ENCODE measurements at regions not wholly inside any gene's neighbourhood (a gene's known extent, or its start where the extent isn't known, plus 50 kb on each side); places are given as distances from the start of the nearest gene placed in this dataset.

- ChIA-PET CTCF (ENCODE audit: low intra/inter-chr PET ratio) (no interaction called here), POLR2A (no interaction called here)
- Histone ChIP-seq H3K9me1 (ENCODE audit: control insufficient read depth, insufficient read depth, low read length) (no peaks in the 10 kb centered on the region), H3K9me3 (replicated peaks; ENCODE audit: control insufficient read depth, insufficient read depth, low read depth, low read length) (peaks cover 2% of the 10 kb centered on the region; the same call in 1 of the 2 replicates), H3K4me2 (ENCODE audit: insufficient read depth, low read length) (no peak overlapping the region), H4K20me1 (replicated peaks; ENCODE audit: control insufficient read depth, insufficient read depth, low read length) (no peaks in the 10 kb centered on the region), H3K4me3 (no peak overlapping the region), H3K27ac (ENCODE audit: extremely low read depth, low read depth, low read length) (no peak overlapping the region), H3K36me3 (ENCODE audit: control insufficient read depth, insufficient read depth, low read length) (no peaks in the 10 kb centered on the region), H3K27me3 (ENCODE audit: control insufficient read depth in 2 of 2, insufficient read depth in 2 of 2, low read length in 2 of 2) (no peaks in the 10 kb centered on the region), H3K79me2 (ENCODE audit: control insufficient read depth, insufficient read depth, low read length) (no peaks in the 10 kb centered on the region), H2AFZ (ENCODE audit: low read depth, low read length) (no peak overlapping the region), H3K4me1 (replicated peaks in 1 of 2; ENCODE audit: control insufficient read depth in 2 of 2, insufficient read depth in 2 of 2, low read length in 2 of 2) (no peaks in the 10 kb centered on the region), H3K9ac (ENCODE audit: insufficient read depth in 1 of 2, low read depth in 2 of 2, low read length in 2 of 2) (no peak overlapping the region)
- BruUV-seq (replicated peaks): no TSS peak
- no peak for FAIRE-seq
- WGBS (ENCODE audit: insufficient coverage, low coverage, missing lambda C conversion rate): under 1% methylated on average over 8 of the region's 8 CpGs
- in situ Hi-C loops (cut with MboI) (no loop called here), intact Hi-C loops (cut with micrococcal nuclease) (no loop called here)
- no peak for ATAC-seq
- no peak for DNase-seq (ENCODE audit: extremely low read depth in 1 of 4, low spot score in 3 of 4)
- no peak for TF ChIP-seq ZNF184 (CRISPR knock-in tag; IDR thresholded peaks at IDR 0.05)
- TF ChIP-seq HMGN3 (IDR thresholded peaks at IDR 0.05; ENCODE audit: borderline replicate concordance, extremely low read depth, insufficient read length, low read depth, low read length): no peak
- no peak for TF ChIP-seq NCOR1 (IDR thresholded peaks at IDR 0.05)
- TF ChIP-seq CBFA2T2 (conservative IDR thresholded peaks at IDR 0.05): no peak
Measured at GRCh38 chr1:193931356-193931755, 744.9 kb upstream of the B3GALT2 start.

GRCh38 chr1:193929374-193930033, 743.1 kb upstream of the B3GALT2 start:
- Histone ChIP-seq H3K9ac (ENCODE audit: insufficient read depth in 1 of 2, low read depth in 2 of 2, low read length in 2 of 2) (no peak overlapping the region), H3K4me2 (ENCODE audit: insufficient read depth, low read length) (no peak overlapping the region), H2AFZ (ENCODE audit: low read depth, low read length) (no peak overlapping the region), H3K4me3 (no peak overlapping the region), H4K20me1 (replicated peaks; ENCODE audit: control insufficient read depth, insufficient read depth, low read length) (no peaks in the 10 kb centered on the region), H3K27me3 (ENCODE audit: control insufficient read depth in 2 of 2, insufficient read depth in 2 of 2, low read length in 2 of 2) (no peaks in the 10 kb centered on the region), H3K27ac (ENCODE audit: extremely low read depth, low read depth, low read length) (no peak overlapping the region), H3K79me2 (ENCODE audit: control insufficient read depth, insufficient read depth, low read length) (no peaks in the 10 kb centered on the region), H3K9me1 (ENCODE audit: control insufficient read depth, insufficient read depth, low read length) (no peaks in the 10 kb centered on the region), H3K9me3 (replicated peaks; ENCODE audit: control insufficient read depth, insufficient read depth, low read depth, low read length) (no peaks in the 10 kb centered on the region), H3K4me1 (replicated peaks in 1 of 2; ENCODE audit: control insufficient read depth in 2 of 2, insufficient read depth in 2 of 2, low read length in 2 of 2) (no peaks in the 10 kb centered on the region), H3K36me3 (ENCODE audit: control insufficient read depth, insufficient read depth, low read length) (no peaks in the 10 kb centered on the region)
- POLR2A ChIA-PET: no interaction called here
- BruUV-seq (replicated peaks): no TSS peak
- DNase-seq (ENCODE audit: extremely low read depth in 1 of 4, low spot score in 3 of 4): no peak
- FAIRE-seq: no peak
- in situ Hi-C loops (cut with MboI) (no loop called here), intact Hi-C loops (cut with micrococcal nuclease) (no loop called here)
- ATAC-seq: no peak
- CTCF ChIA-PET (ENCODE audit: low intra/inter-chr PET ratio): no interaction called here
- 0% methylated on average over 4 of the region's 4 CpGs for WGBS (ENCODE audit: insufficient coverage, low coverage, missing lambda C conversion rate)
- TF ChIP-seq SP2 (IDR thresholded peaks at IDR 0.05; ENCODE audit: extremely low read depth, low read depth, low read length, poor library complexity, severe bottlenecking): no peak
- TF ChIP-seq, protein P1, sequence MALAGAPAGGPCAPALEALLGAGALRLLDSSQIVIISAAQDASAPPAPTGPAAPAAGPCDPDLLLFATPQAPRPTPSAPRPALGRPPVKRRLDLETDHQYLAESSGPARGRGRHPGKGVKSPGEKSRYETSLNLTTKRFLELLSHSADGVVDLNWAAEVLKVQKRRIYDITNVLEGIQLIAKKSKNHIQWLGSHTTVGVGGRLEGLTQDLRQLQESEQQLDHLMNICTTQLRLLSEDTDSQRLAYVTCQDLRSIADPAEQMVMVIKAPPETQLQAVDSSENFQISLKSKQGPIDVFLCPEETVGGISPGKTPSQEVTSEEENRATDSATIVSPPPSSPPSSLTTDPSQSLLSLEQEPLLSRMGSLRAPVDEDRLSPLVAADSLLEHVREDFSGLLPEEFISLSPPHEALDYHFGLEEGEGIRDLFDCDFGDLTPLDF (CRISPR knock-in tag; IDR thresholded peaks at IDR 0.05): no peak
- no peak for TF ChIP-seq AFF4 (CRISPR knock-in tag; IDR thresholded peaks at IDR 0.05)
- TF ChIP-seq ZNF589 (CRISPR knock-in tag; IDR thresholded peaks at IDR 0.05; ENCODE audit: low read depth): no peak
- no peak for TF ChIP-seq ZNF134 (CRISPR knock-in tag; conservative IDR thresholded peaks at IDR 0.05)
- no peak for TF ChIP-seq MYC (IDR thresholded peaks at IDR 0.05; ENCODE audit: low read depth, low read length)
- no peak for TF ChIP-seq MYC (CRISPR knock-in tag; IDR thresholded peaks at IDR 0.05; ENCODE audit: borderline replicate concordance, low read depth)
- TF ChIP-seq MEF2A (IDR thresholded peaks at IDR 0.05; ENCODE audit: control insufficient read depth, low read depth, low read length): no peak

All from K562 (cell line).